ENCODE measurements at regions not wholly inside any gene's neighbourhood (a gene's known extent, or its start where the extent isn't known, plus 50 kb on each side); places are given as distances from the start of the nearest gene placed in this dataset.

DNA sequence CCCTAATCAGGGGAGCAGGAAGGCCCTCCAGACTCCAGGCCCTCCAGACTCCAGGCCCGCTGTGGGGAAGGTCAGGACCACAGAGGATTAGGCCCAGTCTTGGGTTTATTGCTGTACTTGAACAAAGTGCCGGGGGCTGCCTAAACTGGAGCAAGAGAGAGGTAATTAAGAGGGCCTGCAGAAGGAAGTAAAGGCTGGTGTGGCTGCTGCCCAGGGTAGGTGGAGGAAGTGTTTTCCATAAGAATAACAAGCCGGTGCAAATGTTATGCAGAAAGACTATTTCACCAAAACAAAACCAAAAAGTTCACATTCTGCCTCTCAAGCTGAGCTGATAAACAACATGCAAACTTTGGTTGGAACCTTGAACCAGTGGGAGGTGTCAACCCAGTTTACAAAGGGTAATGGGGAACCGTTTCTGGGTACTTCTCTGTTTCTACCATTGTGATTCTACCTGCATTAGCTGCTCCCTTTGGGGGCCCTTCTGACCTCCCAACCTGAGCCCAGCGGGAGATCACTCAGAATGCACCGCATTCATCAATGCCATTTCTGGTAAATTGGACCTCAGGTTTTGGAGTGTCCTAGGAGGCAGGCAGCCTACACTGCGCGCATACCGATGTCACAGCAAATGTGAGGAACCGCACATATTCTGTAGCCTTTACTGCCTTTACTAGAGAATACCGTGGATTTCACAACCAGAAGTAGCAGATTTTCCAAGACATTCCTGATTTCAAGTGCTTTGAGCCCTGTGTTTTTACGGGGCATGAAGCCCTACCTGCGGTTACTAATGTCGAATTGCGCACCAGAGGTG lies 59.7 kb upstream of the BCOR start:
- no peak for DNase-seq

DNA sequence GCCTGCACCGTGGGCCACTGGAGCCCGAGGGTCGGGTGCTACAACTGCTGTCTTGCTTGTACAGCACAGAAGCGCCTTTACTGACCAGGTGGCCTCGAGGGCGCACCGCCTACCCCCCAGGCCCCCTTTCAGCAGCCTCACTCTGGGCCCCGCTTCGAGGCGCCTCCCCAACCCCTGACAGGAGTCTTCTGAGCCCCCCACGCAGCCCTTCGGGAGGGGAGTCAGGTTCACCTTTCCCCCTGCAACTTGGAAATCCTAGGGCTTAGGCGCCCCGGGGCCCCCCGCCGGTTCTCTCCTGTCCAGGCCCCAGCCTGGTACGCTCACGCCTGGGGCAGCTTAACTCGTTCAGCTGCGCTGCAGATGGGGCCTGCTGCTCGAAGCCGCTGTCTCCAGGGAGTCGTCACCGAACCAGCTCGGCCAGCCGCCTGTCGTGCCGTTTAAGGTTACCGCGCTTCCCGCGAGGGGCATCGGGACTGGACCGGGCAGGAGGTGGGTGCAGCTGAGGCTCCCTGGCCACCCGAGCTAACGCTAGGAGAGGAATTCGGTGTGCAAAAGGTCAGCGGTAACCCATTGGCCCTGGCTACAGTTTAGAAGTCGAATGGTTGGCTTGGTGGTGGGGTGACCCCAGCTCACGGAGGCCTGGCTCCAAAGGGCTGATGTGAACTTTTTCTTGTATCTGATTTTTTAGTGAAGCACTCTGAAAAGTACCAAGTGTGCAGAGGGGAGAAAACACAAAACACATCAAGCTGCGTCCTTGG lies 58.9 kb upstream of the BCOR start:
- DNase-seq, result no peak

DNA sequence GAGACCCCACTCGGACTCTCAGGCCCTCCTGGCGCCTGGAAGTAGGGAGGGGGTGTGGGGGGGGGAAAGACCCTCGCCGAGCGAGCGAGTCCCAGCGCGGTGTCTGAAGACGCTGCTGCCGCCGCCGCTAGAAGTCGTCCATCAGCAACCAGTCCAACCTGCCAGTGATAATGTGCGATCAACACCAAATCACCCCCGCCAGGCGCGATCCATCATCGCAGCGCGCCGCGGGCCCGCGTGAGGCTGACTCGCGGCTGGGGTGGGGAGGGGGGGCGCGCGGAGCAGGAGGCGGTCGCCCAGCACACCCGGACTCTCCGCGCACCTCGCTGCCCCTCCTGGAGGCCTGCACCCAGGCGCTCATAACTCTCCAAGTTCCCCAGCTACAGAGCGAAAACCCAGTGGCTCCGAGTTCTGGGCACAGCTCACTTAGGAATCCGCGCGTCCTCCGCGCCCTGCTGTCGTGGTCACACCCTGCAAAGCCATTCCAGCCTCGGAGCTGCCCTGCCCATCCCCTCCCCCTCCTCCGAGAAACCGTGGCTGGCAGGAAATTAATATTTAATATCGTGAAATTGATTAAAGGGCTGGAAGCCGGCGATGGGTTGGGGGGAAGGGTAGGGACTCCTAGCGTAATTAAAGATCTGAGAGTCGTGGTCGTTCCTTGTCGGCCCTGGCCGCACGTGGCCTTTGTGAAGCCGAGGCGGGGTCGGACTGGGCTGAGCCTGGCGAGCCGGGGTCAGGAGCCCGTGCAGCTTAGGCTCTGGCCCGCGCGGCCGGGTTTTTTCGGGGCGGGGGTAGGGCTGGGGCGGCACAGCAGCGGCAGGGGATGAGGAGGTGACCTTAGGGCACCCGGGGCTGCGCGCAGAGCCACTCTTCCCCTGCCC lies 58.1 kb upstream of the BCOR start:
- DNase-seq, result no peak

DNA sequence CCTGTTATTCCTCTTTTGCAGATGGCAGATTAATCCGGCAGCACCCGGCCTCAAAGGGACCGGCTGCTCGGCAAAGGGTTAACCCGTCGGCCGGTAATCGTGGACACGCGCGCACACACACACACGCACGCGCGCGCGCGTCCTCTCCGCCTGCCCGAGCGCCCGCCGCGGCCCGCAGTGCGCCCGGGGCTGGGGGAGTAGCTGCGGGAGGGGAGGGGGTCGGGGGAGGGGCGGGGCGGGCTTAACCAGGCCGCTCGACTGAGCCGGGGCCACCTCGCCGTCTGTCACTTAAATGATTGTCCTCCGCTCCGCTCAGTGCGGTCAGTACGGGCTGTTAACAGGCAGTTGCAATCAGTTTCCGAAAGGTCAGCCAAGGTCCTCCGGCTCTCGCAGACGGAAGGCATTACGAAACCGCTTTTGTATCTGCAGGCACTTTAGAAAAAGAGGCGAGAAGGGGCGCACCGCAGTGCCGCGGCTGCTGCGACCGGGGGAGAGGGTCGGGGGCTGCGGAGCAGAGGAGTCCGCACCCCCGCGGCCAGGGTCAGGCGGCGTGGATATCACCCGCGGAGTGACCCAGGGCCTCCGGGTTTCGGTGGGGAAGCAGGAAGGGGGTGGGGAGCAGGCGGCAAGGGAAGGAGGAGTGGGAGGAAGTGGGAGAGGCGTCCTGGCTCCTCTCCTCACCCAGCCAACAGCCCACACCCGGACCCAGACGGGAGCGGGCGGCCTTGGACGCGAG lies 57.3 kb upstream of the BCOR start:
- DNase-seq, result no peak

DNA sequence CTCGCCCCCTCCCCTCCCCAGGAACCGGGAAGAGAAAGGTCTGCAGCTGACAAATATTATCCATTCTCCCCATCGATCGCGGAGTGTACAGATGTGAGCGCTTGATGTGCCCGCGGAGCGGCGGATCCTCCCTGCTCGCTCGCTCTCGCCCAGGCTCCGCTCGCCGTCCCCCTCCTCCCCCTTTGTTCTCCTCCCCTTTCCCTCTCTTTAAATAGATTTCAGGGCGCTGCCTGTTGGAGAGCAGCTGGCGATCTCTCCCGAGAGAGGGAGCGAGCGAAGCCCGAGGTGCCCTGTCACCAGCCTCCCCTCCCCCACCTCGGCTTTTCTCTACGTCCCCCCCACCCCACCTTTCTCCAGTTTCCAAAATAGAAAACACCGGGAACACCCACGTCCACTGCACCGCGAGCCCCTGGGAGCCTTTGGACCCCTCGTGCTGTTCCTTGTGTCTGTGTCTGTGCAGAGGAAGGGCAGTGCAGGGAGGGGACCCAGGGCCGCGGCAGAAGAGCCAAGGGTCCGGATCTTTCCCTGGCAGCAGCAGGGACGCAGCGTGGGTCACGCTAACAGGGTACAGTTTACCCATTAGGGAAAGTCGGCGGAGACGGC lies 56.6 kb upstream of the BCOR start:
- DNase-seq, result no peak

DNA sequence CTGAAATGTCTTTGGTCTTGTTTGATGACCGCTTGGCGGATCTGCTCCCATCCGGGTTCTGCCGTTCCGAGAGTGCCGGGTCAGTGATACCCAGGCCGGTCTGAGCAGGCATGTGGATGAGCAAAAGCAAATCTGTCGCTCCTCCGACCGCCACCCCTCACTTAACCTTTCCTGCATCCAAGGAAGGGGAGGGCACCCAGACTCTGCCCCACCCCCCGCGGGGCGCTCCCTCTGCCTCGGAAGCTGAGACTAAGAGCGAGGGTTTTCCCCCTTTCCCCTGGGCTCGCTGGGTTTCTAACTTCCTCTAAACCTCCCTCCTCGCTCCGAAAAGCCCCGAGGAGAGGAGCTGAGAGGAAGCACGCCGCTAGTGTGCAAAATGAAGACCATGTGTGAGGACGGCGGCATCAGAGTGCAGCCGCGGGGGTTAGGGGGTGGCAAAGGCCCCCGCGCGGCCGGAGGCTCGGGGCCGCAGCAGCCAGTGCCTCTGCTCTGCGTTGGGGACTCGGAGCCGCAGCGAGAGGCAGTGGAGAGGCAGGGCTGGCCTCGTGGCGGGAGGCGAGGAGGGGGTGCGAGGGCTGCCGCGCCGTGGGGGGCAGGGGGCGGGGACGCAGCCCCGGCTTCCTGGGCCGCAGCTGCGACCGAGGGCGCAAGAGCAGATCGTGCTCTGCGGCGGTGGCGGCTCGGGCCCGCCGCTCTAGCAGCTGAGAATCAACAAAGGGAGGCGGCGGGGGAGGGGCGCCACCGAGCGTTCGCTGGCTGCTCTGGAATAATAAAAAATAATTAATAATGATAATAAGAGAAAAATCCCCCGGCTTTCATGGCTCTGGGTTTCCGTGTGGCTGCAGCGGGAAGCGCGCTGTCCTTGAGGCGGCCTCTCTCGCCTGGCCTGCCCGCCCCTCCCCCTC lies 55.8 kb upstream of the BCOR start:
- no peak for DNase-seq

DNA sequence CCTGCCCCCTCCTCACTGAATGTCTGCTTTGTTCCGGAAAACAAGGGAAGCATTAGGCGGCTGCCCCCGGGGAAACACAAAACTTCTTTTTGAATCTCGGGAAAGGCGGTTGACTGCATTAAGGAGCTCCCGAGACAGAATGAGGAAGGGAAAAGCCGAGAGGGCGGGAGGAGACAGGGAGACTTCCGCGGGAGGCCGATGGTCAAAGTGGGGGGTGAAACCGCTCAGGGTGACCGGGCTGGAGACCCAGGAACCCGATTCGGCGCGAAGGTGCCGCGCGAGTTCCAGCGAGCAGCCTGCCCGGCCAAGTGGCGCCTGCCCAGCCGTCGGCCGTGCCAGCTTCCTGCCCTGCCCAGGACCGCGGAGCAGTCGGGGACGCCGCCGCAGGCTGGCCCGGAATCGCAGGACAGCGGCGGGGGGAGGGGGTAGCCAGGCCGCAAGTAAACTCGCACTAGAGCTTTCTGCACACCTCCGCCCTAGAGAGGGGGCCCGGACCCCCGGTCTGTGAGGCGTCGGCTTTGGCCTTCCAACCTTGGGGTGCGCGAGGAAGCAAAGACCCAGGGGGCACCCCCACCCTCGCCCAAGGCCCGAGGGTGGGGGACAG lies 55.1 kb upstream of the BCOR start:
- DNase-seq, result no peak

DNA sequence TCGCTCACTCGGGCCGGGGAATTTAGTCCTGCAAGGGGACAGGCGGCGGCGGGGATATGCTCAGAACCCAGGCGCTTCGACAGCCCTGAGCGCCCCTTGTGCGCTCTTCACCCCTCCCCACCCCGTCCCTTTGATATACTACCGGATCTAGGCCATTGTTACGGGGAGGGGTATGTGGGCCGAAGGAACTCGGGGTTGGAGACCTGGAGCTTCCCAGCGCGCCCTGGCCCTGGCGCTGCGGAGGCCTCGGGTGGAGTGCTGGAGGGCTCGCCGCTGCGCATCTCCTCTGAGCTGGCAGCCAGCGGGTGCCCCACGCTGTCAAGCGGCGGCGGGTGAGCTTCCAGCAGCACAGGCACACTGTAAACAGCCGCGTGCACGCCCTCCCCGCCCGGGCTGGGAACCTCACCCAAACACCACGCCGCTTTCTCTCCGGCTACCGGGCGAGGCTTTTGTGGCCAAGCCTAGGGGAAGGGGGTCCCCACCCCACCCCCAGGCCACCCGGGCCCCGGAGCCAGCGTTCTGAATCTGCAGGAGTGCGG lies 54.5 kb upstream of the BCOR start:
- no peak for DNase-seq

DNA sequence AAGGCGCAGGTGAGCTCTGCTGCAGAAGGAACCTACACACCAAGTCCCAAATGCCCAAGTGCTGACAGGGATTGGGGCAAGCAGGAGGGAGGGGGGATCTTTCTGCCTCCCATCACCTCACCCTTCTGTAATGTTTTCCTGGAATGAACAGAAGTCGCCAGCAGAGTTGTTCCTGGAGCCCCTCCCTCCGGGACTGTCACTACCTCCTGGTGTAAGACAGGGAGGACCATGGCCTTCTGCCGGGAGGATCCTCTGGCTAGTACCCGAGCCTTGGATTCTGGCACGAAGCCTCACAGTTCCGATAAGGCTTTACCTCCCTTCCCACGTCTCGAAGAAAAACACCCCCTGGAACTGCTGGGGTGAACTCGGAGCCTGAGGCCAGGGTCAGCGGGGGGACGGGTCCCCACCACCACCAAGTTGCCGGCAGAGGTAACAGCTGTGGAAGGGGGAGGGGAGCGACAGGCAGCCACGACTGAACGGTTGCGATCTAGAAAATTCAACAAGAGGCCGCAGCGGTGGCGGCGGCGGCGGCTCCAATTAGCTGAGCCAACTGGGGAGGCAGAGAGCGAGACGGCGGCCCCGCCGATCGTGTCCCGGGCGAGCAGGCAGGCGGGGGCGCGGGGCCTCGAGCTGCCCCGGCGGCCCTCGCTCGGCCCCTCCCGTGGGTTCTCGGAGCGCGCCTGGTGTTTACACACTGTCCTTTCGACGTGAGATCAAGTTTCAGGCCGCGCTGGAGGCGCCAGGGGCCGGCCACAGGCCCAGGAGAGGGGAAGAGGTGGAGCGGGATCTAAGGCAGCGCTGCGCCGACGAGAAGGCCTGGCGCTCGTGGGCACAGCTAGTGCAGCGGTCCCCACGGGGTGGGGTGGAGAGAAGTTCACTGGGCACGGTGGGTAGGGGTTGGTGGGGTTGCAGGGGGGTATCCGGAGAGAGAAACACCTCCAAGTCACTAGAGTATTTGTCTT lies 53.7 kb upstream of the BCOR start:
- DNase-seq, result no peak

DNA sequence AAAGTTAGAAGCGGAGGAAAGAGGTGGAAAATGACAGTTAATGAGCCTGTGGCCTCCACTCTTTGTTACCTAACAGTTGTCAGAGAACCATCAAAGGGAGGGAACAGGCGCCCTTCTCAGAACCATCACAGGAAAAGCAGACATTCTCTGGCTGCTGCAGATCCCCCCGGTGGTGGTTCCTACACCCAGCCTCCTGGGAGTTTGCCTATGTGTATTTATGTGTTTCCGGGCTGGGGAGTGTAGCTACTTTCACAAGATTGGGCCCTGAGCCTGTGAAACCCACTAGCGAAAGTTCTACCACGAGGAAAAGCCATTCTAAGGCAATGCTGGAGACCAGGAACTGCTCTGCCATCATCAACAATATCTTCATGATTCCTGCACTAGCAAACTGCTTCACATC lies 52.7 kb upstream of the BCOR start:
- DNase-seq, result no peak

DNA sequence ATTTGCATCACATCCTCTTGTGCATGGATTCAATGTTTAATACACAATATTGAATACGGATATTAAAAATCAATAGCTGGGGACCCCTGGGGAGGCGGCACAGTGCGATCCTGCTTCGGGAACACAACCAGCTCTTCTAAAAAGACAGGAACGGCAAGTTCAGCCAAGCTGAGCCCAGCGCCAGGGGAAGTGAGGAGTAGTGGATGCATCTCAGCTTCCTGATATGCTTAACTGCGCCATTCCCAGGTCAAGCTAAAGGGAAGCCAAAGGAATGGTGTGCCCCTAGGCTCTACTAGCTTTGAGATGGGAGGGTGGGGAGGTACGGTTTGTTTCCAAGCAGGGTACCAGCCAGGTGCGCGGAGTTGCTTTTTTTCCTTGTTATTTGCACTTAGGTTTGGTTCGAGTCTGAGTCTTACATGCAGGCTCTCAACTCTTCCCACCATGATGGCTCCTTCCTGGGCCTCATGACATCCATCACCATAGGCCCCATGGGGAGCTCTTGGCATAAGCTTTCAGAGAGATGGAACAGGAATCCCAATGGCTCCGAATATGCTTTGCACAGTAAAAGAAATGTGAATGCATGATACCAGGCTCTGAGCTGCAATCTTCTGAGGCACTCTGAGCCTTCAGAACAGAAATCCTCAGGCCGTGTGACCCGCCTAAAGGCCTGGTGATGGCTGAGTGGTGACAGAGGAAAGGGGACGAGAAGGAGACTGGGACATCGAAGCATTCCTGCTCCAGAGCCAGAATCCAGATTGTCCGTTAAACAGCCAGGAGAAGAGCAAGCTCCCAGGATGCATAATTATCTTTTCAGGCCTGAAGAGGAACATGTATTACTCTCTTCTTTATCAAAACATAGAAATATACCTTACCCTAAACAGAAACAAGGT lies 51.8 kb upstream of the BCOR start:
- DNase-seq, result no peak

DNA sequence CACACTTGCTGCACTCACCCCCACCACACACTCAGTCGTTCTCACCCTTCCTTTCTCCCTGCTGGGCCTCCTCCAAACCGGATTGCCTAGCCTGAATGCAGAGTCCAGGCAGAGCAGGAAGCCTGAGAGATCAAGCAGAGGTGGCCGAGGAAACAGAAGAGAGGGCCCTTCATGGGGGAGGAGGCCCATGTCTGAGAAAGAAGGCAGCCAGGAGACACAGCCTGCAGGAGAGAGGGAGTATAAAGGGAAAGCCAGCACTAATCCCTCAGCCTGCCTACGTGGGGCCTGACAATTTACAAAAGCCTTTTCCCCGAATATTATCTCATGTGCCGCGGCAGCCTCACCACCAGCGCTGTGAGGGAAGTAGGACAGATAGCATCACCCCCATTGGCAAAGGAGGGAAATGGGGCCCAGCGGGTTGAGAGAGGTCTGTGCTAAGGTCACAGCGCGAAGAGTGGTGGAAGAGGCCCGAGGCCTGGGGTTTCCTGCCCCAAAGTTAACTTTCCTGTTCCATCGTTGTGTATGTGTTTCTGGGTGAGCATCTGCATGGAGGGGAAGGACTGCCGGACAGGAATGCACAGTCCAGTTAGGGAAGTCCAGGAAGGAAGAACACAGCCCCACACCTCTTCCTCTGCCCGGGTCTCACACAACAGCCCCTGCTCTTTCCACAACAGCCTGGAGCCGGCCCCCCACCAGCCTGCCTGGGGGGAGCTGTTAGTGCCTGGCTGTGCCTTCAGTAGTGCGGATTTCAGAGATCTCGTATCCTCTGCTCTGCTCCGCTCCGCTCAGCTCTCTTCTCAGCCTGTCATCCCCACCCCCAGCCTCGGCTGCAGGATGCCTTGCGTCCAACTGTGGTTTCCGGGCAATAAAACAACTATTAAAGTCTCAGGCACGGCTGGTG lies 50.9 kb upstream of the BCOR start:
- DNase-seq, result no peak

DNA sequence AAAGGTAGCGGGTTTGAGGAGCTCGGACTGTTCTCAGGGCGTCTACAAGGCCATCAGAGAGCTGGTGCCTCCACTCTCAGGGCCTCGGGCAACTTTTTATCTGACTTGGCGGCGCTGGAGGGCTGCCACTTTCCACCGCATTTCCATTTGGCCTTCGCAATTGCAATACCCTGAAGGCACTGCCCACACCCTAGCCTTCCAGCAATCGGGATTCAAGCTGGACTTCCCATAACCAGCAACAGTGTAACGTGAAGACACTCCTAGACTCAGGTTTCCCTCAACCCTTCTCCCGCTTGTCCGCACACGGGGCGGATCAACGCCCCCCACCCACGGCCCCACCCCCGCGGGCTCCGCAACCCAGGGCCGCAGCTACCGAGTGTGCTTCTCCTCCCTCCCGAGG lies 50.2 kb upstream of the BCOR start:
- DNase-seq, result no peak

Measured in NCI-H187 treated with DMSO at 0.1 percent for 48 hours (cell line).